Ammon's horn (tissue), 1 donor: ENCODE measurements at regions not wholly inside any gene's neighbourhood (a gene's known extent, or its start where the extent isn't known, plus 50 kb on each side); places are given as distances from the start of the nearest gene placed in this dataset.
A peak's percentile ranks its signal among the peaks of the same experiment; 100 is the strongest.
"Not testable (repeated sequence)": the region's sequence is repeated elsewhere in the genome, so short reads cannot be mapped to it uniquely, and the experiment has no call there.

Experiments
- DNase-seq: peaks from one replicate; pipeline ENCODE4 v3.0.0-alpha.2; 2016; ENCODE audit warnings: low spot score

GRCh38 chr7:25596443-25596842, 368.2 kb upstream of the NPVF start:
- DNase-seq, result no peak

- DNase-seq, result no peak
These were observed 369.7 kb upstream of the NPVF start for GRCh38 chr7:25597946-25598345.

- DNase-seq, result no peak
These were observed 370.5 kb upstream of the NPVF start for GRCh38 chr7:25598765-25599164.

GRCh38 chr7:25600262-25600920, 372.1 kb upstream of the NPVF start:
- no peak for DNase-seq

GRCh38 chr7:25602730-25603426, 374.6 kb upstream of the NPVF start:
- DNase-seq, result not testable (repeated sequence)

- DNase-seq, result not testable (repeated sequence)
These were observed 375.1 kb upstream of the NPVF start for GRCh38 chr7:25603427-25603740.

- DNase-seq, result no peak
These were observed 382.9 kb upstream of the NPVF start for GRCh38 chr7:25611196-25611595.

GRCh38 chr7:25613912-25614311, 385.6 kb upstream of the NPVF start:
- DNase-seq, result no peak

GRCh38 chr7:25614415-25614814, 386.1 kb upstream of the NPVF start:
- no peak for DNase-seq

GRCh38 chr7:25615003-25615402, 386.7 kb upstream of the NPVF start:
- peak; percentile 35 for DNase-seq

- DNase-seq, result no peak
These were observed 387.3 kb upstream of the NPVF start for GRCh38 chr7:25615593-25615992.

- no peak for DNase-seq
These were observed 388.9 kb upstream of the NPVF start for GRCh38 chr7:25617214-25617613.

- DNase-seq, result no peak
These were observed 389.4 kb upstream of the NPVF start for GRCh38 chr7:25617673-25618072.

GRCh38 chr7:25619381-25619780, 391.1 kb upstream of the NPVF start:
- DNase-seq, result no peak

- DNase-seq, result peak; percentile 72
These were observed 391.9 kb upstream of the NPVF start for GRCh38 chr7:25619963-25620799.

GRCh38 chr7:25621993-25622392, 393.7 kb upstream of the NPVF start:
- no peak for DNase-seq

GRCh38 chr7:25622695-25623094, 394.4 kb upstream of the NPVF start:
- no peak for DNase-seq

- no peak for DNase-seq
These were observed 395.8 kb upstream of the NPVF start for GRCh38 chr7:25624051-25624450.

- DNase-seq, result no peak
These were observed 396.5 kb upstream of the NPVF start for GRCh38 chr7:25624833-25625232.

- DNase-seq, result no peak
These were observed 397.2 kb upstream of the NPVF start for GRCh38 chr7:25625306-25625992.

- no peak for DNase-seq
These were observed 398.3 kb upstream of the NPVF start for GRCh38 chr7:25626451-25627131.

- no peak for DNase-seq
These were observed 400.2 kb upstream of the NPVF start for GRCh38 chr7:25628446-25628845.
